Right hindlimb (tissue), 1 donor: ENCODE measurements at regions not wholly inside any gene's neighbourhood (a gene's known extent, or its start where the extent isn't known, plus 50 kb on each side); places are given as distances from the start of the nearest gene placed in this dataset.

Source experiments
- DNase-seq: peaks from one replicate; pipeline ENCODE4 v3.0.0-alpha.2; 2018

DNA sequence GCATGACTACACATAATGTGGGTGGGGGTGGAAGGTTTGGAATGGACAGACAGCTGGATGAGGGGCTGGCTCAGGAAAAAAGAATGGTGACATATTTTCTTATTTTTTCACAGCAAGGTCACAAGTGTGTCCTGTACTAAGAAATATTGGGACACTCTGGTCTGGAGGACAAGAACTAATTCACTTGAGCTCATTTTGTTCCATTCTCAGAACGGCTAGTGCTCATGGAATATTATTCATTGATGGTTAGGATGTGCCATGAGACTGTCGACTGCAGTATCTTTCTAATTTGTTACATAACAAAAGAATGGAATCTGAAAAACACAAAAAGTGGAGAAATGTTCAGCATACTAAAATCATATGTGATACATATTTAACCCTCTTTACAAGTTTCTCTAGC lies 149.5 kb downstream of the BMP4 start:
- DNase-seq = no peak

DNA sequence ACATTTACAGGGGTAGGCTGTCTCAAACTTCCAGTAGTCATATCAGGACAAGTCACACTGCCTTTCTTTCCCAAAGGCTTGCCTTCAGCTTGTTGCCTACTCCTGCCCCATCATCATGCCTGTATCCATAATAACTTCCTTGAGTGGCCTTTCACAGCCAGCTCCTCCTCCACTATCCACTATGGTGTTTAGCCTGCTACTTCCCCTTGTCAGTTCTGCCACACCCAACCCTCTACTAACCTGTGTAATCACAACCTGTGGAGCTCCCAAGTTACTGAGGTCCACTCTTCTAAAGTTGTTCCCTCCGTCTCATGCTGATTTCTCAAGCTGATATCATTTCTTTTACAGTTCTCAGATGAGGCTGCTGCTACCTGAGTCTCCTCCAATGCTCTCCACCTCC lies 159.9 kb downstream of the BMP4 start:
- no peak for DNase-seq

DNA sequence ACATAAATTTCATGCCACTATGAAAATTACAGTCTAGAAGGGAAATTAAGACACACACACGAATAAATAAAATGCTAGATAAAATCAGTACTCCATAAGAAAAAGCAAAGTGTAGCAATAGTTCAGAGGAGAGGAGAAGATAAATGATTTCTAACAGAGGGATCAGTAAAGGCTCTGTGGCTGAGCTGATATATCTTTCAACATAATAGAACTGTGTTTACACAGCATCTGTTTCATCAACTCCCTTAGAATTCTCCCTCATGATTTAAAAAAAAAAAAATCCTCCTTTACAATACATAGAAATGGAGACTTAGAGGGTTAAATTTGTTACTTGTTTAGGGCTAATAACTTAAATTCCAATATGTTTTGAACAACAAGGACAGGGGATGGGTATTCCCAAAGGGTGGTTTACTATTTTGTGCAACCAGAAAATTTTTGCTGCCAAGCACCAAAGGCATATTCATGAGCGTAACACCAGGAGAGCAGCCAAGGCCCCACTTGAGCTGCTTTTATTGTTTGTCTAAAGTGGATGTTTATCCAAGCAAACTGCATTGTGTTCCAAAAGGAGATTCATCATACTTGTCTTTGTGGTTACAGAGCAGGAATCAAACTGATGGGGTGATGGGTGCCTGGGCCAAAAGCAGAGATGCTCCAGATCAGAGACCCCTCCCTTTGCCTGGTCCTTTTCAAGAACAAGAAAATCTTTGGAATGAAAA lies 162.7 kb downstream of the BMP4 start:
- DNase-seq = no peak

DNA sequence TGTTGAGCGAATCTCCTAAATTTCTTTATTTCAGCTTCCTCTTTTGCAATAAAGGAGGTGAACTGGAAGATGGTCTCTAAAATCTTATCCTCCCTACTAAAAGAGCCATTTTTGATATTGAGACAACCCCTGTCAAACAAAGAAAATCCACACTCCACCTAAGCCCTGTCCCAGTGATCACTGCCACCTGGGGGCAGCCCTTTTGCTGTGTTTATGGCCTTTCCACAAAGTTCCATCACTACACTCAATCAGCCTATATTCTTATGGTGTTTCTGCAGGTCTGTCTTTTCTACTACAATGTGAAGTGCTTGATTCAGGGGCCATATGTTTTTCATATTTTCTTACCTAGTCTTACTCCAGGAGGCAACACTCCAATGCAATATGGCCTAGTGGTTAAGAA lies 163.7 kb downstream of the BMP4 start:
- no peak for DNase-seq

DNA sequence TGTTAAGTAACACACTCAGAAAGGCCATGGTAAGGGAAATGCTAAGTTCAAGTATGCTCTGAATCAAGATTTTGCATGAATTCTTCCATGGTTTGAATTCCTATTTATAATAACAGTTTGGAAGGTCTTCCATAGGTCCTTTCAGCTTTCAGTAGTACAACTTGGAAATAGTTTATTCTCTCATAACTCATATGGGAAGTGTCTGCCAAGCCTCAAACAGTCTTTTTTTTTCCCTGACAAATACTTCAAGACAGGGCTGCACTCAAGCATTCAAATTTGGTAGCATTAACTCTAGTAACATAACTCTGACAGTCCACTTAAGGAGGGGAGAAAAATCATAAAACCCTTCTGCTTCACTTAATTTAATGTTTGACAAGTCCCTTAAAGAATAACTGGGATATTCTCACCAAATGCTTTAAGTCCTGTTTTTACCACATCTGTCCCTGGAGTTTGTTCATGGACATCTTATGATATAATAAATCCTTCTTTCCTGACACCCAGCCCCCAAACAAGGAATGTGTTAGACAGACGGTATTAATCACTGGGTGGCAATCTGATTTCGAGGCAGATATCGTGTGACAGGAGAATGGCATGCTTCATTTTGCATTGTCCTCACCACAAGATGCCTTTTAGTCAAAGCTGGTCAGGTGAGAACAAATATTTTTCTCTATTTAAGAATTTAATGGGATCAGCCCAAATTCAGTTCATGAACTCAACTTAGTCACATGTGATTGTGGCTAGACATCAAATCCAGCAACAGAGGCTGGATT lies 165.7 kb downstream of the BMP4 start:
- no peak for DNase-seq

DNA sequence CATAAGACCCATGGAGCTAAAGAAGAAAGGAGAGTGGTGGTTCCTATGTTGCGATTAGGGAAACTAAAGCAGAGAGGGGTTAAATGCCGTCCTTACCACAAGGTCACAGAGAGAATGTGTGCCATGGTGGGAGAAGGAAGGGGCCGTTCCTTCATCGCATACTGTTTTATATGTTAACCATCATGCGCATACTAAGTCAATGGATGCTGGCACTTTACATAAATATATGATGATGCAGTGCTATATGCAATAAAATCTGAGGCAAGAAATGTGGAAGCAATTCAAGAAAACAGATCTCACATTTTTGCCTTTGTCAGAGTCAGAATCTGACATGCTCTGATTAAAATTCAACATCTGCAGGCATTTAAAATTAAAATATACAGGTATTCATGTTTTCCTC lies 168.1 kb downstream of the BMP4 start:
- no peak for DNase-seq

DNA sequence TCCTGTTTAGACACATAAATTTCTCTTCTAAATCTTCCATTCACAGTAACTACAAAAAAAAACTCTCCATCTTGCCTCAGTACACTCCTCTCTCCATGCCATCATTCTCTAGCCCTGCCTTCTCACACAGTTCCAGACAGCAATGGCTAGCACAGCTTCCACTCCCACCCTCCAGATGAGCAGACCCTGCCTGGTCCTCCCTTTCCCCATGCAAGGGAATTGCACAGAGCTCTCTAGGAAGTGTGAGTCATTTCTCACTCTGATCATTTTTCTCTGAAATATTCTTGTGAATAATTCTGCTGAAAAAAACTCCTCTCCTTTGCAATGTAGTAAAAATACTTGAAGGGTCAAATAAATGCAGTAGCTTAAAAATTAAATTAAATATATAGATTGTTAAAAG lies 170.6 kb downstream of the BMP4 start:
- DNase-seq = no peak

DNA sequence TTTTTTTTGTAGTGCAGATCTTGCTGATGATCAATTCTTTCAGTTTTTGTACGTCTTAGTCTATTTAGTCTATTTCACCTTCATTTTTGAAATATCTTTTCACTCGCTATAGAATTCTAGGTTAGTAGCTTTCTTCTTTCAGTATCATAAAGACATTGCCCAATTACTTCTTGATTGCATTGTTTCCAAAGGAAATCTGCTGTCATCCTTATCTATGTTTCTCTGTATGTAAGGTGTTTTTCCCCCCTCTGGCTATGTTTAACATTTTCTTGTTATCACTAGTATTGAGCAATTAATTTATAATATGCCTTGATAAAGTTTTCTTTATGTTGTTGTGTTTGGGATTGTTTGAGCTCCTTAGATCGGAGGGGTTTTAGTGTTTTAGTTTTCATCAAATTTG lies 171.9 kb downstream of the BMP4 start:
- DNase-seq = no peak

DNA sequence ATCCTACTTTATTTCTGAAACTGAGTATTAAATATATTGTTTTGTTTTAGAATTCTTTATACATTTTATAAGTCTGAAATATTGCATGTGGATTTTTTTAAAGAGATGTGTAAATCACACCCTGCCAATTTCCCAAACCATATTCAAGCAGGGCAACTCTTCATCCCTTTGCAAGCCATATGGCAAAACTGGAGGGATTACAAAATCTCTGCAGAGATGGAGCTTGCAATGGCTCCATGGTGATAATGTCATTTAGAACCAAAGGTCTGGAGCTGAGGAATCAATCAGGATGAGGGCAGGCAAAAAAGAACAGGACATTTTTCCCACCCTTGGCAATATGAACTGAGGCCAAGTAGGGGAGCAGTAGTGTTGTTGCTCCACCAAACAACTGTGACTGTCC lies 173.4 kb downstream of the BMP4 start:
- DNase-seq = no peak

DNA sequence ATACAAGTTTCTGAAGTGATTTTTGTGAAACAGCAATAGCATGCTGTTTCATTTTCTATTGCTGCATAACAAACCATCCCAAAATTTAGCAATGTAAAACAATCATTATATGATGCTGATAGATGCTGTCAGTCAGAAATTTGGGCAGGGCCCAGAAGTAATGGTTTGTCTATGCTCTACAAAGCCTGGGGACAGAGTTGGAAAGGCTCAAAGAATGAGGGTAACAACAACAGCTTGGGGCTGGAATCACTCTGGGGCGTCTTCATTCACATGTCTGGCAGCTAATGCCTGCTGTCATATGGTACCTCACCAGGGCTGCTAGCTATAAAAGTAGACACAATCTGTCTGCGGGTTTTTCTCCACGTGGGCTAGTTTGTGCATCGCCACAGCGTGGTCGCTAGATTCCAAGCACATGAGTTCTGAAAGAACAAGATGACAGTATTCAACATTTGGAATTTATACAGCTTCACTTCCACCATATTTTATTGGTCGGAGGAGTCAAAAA lies 176.5 kb downstream of the BMP4 start:
- no peak for DNase-seq

DNA sequence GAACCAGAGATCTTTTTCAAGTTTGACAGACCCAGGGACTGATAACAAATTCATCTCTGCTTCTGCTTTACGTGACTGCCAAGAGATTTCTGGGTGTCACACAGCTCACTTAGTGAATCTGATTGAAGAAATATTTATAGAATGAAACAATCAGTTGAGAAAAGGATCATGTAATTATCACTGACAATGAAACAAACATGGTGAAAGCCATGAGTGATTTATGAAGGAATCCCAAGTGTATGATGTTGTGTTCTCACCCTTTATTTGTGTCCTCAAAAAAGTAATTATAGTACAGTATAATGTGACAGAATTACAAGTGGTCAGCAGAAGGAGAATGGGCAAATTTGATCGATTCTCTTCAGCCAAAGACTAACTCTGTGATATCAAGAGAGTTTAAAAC lies 177.3 kb downstream of the BMP4 start:
- DNase-seq = no peak

DNA sequence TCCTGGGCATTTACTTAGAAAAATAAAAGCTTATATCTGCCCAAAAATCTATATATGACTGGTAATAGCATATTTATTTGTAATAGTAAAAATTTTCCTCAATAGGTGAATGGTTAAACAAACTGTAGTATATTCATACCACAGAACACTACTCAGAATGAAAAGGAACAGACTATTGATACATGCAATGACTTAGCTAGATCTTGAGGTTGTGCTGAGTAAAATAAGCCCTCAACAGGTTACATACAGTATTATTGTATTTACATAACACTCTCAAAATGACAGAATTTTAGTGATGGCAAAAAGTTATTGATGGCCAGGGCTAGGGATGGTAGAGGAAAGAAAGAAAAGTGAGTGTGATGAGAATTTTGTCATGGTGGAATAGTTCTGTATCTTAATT lies 178.4 kb downstream of the BMP4 start:
- DNase-seq = no peak

DNA sequence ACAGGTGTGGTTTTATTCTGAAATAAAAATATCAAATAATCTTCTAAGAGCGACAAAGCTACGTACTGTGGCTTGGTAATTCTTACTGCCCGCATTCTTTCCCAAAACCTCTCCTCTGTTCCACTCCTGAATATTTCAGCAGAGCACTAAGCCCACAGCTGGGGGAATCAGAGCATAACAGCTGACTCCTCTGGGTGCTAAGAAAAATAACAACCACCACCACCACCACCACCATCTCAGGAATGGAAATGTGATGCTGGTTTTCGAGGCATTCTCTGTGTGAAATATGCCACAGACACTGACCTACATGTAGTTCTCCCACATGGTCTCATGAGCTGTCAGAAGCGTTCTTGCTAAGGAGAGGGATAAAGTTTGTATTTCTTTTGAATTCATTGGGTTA lies 183.7 kb downstream of the BMP4 start:
- DNase-seq = no peak

DNA sequence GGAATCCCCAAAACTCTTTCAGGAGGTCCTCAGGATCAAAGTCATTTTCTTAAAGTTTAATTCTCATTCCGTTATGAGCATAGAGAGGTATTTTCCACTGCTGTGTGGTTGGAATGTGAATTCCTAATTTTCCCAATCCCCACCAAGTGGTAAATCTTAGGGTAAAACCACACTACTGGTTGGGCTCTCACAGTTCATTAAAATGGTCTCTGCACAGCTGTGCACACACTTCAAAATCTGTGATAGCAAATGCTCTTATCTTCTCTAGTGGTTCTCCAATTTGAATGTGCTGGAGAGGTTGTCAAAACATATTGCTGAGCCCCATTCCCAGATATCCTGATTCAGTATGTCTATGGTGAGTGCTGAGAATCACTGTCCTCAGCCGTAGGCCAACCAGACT lies 189.1 kb downstream of the BMP4 start:
- DNase-seq = no peak

DNA sequence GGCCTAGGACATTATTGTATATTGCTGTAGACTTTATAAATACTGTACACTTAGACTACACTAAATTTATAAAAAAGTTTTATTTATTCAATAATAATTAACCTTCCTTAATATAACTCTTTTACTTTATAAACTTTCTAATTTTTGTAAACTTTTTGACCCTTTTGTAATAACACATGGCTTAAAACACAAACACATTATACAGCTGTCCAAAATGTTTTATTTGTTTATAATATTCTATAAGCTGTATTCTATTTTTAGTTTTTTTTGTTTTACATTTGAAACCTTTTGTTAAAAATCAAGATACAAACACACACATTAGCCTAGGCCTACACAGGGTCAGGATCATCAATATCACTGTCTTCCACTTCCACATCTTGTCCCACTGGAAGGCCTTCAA lies 190.0 kb downstream of the BMP4 start:
- no peak for DNase-seq

DNA sequence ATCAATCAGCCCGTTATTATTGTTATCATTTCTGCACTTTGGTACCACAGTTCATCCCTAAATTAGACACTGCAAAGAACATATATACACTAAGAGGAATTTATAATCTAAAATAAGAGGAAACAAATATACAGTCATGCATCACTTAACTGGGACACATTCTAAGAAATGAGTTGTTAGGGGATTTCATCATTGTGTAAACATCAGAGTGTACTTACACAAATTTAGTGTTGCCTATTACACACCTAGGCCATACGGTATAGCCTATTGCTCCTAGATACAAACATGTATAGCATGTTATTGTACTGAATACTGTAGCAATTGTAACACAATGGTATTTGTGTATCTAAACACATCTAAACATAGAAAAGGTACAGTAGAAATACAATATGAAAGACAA lies 190.5 kb downstream of the BMP4 start:
- DNase-seq = no peak

DNA sequence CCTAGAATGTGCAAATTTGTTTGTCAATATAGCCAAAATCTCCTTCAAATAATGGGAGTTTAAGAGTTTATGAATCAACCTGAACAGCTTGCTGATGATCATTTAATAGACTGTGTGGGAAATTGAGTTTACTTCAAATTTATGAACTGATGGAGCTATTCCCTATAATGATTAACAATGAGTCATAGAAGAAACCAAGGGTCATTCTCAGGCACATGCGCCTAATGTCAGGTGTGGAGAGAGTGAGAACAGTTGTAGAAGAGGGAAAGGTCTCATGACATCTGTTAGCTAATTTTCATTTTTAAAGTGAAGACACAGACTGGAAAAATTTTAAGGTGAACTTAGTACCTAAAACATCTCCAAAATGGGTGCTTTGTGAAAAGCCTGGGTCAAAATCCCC lies 191.8 kb downstream of the BMP4 start:
- DNase-seq = no peak

DNA sequence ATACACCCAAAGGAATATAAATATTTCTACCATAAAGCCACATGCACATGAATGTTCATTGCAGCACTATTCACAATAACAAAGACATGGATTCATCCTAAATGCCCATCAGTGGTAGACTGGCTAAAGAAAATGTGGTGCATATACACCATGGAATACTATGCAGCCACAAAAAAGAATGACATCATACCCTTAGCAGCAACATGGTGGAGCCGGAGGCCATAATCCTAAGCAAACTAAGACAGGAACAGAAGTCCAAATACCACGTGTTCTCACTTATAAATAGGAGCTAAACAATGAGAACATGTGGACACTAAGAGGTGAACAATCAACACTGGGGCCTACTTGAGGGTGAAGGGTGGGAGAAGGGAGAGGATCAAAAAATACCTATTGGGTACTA lies 198.5 kb downstream of the BMP4 start:
- no peak for DNase-seq

DNA sequence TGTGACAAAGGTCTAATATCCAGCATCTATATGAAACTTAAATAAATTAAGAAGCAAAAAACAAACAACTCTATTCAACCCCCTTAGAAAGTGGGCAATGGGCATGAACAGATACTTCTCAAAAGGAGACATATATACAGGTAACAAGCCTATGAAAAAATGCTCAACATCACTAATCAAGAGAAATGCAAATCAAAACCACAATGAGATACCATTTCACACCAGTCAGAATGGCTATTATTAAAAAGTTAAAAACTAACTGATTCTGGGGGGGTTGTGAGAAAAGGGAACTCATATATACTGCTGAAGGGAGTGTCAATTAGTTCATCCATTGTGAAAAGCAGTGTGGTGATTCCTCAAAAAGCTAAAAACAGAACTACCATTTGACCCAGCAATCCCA lies 198.9 kb downstream of the BMP4 start:
- DNase-seq = no peak

DNA sequence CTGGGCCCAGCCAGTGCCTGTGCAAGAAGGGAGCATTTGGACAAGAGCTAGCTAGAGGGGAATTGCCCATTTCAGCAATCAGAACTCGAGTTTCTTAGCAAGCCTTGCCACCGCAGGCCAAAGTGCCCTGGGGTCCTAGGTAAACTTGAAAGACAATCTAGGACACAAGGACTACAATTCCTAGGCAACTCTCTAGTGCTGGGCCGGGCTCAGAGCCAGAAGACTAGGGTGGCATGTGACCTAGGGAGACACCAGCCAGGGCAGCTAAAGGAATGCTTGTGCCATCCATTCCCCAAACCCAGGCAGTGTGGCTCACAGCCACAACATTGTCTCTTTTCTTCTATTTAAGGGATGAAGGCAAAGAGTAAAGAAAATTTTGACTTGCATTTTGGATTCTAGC lies 205.0 kb downstream of the BMP4 start:
- DNase-seq = no peak

DNA sequence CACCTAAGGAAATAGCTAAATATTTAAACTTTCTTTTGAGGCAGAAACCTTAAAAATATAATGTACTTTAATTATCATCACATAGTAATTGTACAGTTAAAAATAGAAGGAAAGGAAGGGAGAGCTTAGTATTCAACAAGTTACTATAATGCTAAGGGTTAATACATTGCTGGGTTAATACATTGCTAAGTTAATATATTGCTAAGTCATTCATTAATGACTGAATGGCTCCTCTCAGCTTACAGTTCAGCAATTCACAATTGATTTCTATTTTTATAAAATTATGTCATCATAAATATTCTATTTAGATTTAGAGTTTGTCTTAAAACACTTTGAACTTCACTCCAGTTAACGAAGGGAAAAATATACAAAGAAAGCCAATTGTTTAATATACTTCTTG lies 207.9 kb downstream of the BMP4 start:
- no peak for DNase-seq

DNA sequence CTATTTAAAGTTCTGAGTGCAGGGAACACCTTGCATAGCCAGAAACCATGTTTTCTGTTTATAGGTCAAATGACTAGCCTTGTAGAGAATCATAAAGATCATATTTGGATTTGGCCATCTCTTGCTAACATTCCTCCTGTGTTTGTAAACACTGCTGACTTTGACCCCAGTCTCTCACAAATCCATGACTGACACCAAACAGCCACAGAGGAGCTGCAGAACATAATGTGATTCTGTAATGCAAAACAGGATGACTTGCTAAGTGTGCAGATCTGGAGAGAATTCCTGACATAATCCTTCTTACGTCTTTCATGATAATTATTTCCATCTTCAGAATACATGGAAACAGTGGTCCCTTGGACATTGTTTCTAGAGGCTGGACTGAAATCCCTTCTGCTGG lies 211.8 kb downstream of the BMP4 start:
- DNase-seq = no peak

DNA sequence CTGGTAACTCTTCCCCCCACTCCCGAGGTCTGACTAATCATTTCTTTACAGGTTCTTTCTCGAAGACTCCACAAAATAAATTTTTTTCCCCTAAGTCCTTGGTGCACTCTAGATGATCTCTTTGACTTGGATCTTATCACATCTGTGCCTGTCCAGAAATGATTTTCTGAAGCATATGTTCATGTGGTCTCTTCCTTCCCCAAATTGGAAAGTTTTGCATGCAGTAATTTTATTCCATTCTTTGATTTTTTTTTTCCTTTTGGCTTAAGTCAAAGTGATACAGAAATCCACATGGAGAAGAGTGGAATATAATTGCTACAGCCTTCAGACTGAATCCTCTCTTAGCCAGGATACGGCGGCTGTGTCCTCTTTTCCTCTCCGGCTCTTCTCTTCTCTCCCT lies 213.3 kb downstream of the BMP4 start:
- no peak for DNase-seq

DNA sequence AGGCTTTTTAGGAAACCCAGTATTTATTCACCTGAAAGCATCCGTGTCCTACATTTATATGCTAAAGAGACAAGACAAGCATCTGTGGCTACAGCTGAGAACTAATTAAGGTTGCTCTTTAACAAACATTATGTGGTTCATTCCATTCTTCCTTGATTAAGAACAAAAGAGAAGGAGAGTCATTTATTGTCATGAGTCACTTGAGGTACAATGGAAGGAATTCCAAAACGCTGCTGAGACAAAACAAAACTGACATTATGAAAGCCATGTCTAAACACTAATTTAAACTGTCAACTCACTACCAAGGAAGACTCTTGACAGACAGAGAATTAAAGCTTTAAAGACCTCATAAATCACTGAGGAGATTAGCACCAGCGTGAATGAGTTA lies 214.4 kb downstream of the BMP4 start:
- DNase-seq = no peak
